Endothelial cell of hepatic sinusoid (primary cell): ENCODE measurements at regions not wholly inside any gene's neighbourhood (a gene's known extent, or its start where the extent isn't known, plus 50 kb on each side); places are given as distances from the start of the nearest gene placed in this dataset.

Experiments used
- in situ Hi-C: cut with HindIII; loops from 2 replicates; pipeline ENCODE4 v1.10.0; 2017; ENCODE audit warnings: low sequenced_read_pairs

GRCh38 chrX:45716750-45717149 is 516.1 kb upstream of the DIPK2B start:
- in situ Hi-C loops, result no loop called here

DNA sequence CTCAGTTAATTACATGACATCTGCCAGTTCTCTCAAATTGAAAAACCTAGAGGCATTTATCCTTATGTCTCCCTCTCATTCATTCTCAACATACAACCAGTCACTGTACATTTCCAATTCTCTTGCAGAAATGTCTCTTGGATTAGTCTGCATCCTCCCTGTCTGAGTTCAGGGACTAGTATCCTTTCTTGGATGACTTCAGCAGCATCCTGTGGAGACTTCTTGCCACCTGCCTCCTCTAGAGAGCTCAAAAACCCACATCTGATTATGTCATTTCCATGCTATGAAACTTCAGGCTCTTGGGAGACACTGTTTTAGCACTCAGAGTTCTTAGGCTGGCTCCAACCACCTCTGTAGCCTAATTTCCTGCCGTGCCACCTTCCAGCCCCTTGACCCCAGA is 515.1 kb upstream of the DIPK2B start:
- in situ Hi-C loops, result no loop called here

DNA sequence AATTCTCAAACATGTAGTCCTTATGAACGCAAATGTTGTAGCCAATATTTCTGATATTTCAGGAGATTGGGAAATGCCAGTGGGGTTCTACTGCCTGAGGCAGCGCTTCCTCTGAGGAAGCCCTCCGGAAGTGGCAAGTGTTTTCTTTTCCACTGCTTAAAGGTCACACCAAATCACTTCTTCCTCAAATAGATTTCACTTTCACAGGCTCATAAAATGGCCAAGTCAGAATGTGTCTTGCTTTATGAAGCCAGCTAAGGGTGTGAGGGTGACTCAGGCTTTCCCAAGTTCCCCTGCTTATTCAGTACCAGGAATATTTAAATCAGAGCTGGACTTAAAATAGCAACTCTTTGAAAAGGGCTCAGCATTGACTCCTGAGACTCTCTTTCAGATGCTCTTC is 514.2 kb upstream of the DIPK2B start:
- in situ Hi-C loops, result no loop called here

- in situ Hi-C loops, result no loop called here
These were observed 511.4 kb upstream of the DIPK2B start for GRCh38 chrX:45712067-45712466.

- in situ Hi-C loops, result no loop called here
These were observed 510.6 kb upstream of the DIPK2B start for GRCh38 chrX:45711231-45711630.

DNA sequence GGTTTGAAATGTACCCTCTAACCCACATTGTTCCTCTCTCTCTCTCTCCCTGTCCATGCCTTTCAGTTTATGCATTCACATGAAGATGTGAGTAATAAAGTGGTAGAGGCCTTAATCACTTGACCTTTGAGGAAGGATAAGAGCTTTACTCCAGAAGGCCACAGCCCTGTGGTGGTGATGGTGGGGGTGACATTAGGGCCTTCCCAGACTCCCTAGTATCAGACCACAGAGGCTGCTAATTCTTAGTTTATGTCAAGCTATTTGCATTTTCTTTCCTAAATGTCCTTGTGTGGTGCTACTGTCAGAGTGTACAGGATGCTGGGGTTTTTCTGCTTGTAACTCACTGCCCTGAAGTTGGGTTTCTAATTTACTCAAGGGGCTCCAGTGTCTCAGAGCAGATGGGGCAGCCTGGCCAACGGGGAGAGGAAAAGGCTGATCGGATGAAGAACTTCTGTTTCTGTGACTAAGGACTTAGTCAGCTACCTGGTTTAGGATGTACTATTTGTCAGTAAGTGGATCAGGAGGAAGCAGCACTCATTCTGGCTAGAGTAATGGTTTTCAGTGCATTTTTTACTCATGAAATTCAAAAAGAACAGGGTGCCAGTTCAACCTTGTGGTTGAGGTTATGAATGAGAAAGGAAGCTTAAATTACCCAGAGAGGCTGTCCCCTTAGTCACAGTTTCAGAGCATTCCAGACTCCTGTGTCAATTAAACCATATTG is 509.6 kb upstream of the DIPK2B start:
- in situ Hi-C loops, result no loop called here

- in situ Hi-C loops, result no loop called here
These were observed 508.7 kb upstream of the DIPK2B start for GRCh38 chrX:45709381-45709780.

DNA sequence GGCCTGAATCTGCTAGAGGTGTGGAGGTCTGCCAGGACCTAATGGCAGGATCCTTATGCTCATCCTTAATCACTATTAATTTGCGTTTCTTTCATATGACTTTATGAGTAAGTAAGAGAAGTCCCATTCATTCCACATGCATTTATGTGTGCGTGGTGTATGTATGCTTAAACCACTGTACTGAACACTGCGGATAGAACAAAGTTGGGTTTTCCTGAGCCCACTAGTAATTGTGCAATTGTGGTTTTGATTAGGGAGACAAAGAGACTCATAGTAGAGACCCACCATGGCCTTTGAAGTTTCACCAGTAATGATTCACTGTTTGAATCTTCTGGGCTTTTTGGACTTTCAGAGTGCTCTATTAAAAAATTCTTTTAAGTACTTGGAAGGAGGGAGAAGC is 498.5 kb upstream of the DIPK2B start:
- in situ Hi-C loops, result no loop called here

GRCh38 chrX:45697591-45697990 is 496.9 kb upstream of the DIPK2B start:
- in situ Hi-C loops, result no loop called here

- in situ Hi-C loops, result no loop called here
These were observed 496.1 kb upstream of the DIPK2B start for GRCh38 chrX:45696736-45697135.

DNA sequence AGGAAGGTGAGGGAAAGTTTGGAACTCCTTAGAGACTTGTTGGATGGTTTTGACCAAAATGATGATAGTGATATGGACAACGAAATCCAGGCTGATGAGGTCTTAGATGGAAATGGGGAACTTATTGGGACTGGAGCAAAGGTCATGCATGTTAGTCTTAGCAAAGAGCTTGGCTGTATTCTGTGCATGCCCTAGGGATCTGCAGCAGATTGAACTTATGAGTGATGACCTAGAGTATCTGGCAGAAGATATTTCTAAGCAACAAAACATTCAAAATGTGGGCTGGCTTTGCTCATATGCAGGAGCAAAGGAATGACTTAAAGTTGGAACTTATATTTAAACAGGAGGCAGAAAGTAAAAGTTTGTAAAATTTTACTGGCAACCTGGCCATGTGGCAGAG is 489.3 kb upstream of the DIPK2B start:
- in situ Hi-C loops, result no loop called here

GRCh38 chrX:45683914-45684313 is 483.2 kb upstream of the DIPK2B start:
- in situ Hi-C loops, result no loop called here

DNA sequence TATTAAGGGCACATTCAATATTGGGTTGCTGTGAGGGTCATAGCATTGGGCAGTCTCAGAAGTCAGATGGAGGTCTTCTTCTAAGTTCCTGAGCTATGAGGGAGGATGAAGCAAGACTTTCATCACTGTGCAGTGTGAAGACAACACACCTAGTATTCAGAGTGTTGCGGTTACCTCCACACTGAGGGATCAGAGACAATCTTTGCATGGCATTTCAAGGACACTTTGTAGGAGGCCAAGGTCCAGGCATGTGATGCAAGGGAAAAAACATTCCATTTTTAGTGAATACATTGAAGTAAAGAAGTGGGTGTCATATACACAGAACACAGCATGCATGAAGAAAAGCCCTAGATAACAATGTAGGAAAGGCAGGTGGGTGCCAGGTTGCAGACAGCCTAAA is 481.2 kb upstream of the DIPK2B start:
- in situ Hi-C loops, result no loop called here

- in situ Hi-C loops, result loop anchor here (5.0 kb wide), 1 partner anchor 58 kb away; no protein-coding TSS in a partner anchor
These were observed 469.2 kb upstream of the DIPK2B start for GRCh38 chrX:45669715-45670340.

- in situ Hi-C loops, result loop anchor here (5.0 kb wide), 1 partner anchor 57 kb away; no protein-coding TSS in a partner anchor
These were observed 468.2 kb upstream of the DIPK2B start for GRCh38 chrX:45668686-45669443.

DNA sequence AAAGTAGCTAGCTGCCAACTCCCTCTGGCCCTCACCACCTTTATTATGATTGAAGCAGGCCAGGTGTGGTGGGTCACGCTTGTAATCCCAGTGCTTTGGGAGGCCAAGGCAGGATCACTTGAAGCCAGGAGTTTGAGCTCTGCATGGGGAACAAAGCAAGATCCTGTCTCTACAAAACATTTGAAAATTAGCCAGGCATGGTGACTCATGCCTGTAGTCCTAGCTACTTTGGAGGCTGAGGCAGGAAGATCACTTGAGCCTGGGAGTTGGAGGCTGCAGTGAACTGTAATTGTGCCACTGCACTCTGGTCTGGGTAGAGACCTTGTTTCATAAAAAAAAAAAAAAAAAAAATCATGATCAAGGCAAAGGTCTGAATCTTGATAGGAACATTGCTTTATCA is 467.0 kb upstream of the DIPK2B start:
- in situ Hi-C loops, result loop anchor here (5.0 kb wide), 1 partner anchor 55 kb away; no protein-coding TSS in a partner anchor

GRCh38 chrX:45664727-45665290 is 464.1 kb upstream of the DIPK2B start:
- in situ Hi-C loops, result loop anchor here (5.0 kb wide), 1 partner anchor 53 kb away; no protein-coding TSS in a partner anchor

DNA sequence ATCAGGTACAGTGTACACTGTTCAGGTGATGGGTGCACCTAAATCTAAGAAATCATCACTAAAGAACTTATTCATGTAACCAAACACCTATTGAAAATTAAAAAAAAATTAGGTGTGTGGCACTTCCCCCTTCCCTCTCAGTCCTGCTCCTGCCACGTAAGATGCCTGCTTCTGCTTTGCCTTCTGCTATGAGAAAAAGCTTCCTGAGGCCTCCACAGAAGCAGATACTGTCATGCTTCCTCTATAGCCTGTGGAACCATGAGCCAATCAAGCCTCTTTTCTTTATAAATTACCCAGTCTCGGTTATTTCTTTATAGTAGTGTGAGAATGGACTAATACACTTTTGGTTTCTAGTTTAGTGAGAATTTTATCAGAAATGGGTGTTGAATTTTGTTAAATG is 459.8 kb upstream of the DIPK2B start:
- in situ Hi-C loops, result no loop called here

DNA sequence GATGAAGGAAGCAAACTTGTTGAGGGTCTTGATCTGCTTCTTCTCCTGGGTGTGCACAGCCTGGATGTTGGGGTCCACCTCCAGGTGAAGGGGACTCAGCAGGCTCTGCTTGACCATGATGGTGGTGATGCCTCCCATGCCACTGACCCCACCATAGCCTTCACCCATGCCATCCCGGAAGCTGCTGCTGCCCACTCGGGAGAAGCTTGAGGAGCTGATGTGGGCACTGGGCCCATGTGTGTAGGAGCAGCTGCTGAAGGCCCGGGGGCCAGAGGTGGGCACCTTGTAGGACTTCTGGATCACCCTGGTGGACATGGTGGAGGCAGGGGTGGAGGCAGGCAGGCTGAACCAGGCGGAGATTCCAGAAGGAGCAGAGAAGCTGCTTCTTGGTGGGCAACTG is 432.7 kb upstream of the DIPK2B start:
- in situ Hi-C loops, result no loop called here

DNA sequence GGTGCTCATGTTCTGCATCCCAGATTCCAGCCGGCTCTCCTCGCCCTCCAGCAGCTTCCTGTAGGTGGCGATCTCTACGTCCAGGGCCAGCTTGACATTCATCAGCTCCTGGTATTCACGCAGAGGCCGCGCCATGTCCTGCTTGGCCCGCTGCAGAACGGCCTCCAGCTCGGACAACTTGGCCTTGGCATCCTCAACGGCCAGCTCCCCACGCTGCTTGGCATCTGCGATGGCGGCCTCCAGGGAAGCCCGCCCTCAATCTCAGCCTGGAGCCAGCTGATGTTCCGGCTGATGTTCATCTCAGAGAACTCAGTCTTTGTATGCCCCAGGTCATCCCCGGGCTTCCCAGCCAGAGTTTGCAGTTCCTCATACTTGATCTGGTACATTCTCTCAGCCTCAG is 431.8 kb upstream of the DIPK2B start:
- in situ Hi-C loops, result no loop called here

DNA sequence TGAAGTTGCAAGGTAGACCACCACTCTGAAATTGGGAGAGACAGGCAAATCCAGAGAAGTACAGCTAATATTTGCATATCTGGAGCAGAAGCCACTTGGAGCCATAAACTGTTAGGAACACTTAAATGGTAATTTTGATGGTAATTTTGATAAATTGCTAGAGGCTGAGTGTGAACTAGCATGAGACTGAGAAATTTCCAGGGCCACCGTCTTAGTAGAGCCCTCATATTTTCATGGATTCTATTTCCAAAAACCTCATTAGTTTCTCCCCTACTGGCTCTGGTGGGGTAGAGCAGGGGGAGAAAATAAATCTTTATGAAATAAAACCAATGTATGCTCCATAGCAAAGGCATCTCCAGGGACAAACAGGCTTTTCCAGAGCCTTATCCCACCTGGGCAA is 429.4 kb upstream of the DIPK2B start:
- in situ Hi-C loops, result no loop called here
